ENCODE measurements at regions not wholly inside any gene's neighbourhood (a gene's known extent, or its start where the extent isn't known, plus 50 kb on each side); places are given as distances from the start of the nearest gene placed in this dataset.

DNA sequence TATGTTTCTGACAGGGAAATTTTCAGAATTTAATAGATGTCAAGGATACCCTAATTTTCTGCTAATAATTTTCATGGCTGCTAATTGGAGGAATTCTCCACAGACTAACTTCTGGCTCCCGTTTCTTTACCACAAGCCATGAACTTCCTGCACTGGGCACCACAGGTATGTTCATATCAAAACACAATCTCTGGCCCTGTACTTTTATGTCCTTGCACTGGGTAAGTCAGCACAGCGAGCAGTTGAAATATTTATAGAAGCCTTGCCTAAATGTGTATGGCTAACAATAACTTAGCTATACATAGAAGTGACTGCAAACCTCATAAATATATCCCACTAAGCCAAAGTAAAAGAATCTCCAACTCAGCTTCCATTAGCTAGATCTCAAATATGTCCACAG, 246.9 kb downstream of the ZIC1 start:
- TF ChIP-seq, protein P1, sequence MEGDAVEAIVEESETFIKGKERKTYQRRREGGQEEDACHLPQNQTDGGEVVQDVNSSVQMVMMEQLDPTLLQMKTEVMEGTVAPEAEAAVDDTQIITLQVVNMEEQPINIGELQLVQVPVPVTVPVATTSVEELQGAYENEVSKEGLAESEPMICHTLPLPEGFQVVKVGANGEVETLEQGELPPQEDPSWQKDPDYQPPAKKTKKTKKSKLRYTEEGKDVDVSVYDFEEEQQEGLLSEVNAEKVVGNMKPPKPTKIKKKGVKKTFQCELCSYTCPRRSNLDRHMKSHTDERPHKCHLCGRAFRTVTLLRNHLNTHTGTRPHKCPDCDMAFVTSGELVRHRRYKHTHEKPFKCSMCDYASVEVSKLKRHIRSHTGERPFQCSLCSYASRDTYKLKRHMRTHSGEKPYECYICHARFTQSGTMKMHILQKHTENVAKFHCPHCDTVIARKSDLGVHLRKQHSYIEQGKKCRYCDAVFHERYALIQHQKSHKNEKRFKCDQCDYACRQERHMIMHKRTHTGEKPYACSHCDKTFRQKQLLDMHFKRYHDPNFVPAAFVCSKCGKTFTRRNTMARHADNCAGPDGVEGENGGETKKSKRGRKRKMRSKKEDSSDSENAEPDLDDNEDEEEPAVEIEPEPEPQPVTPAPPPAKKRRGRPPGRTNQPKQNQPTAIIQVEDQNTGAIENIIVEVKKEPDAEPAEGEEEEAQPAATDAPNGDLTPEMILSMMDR (IDR thresholded peaks at IDR 0.05 in 2 of 3, conservative IDR thresholded peaks at IDR 0.05 in 1 of 3; ENCODE audit: control insufficient read depth in 2 of 3, extremely low read depth in 1 of 3, insufficient read depth in 1 of 3, low read depth in 3 of 3, low read length in 3 of 3) = no peak
- TF ChIP-seq MYB (IDR thresholded peaks at IDR 0.05; ENCODE audit: borderline replicate concordance, low read depth, low read length) = no peak
- TF ChIP-seq HCFC1 (IDR thresholded peaks at IDR 0.05; ENCODE audit: low read length) = no peak
- TF ChIP-seq NBN (IDR thresholded peaks at IDR 0.05) = no peak
- no peak for TF ChIP-seq LARP7 (IDR thresholded peaks at IDR 0.05)
- TF ChIP-seq, protein P2, sequence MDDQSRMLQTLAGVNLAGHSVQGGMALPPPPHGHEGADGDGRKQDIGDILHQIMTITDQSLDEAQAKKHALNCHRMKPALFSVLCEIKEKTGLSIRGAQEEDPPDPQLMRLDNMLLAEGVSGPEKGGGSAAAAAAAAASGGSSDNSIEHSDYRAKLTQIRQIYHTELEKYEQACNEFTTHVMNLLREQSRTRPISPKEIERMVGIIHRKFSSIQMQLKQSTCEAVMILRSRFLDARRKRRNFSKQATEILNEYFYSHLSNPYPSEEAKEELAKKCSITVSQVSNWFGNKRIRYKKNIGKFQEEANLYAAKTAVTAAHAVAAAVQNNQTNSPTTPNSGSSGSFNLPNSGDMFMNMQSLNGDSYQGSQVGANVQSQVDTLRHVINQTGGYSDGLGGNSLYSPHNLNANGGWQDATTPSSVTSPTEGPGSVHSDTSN (IDR thresholded peaks at IDR 0.05; ENCODE audit: insufficient replicate concordance, low read depth, low read length) = no peak
- TF ChIP-seq SMARCA5 (IDR thresholded peaks at IDR 0.05) = no peak
